IPS-18a (cell line): ENCODE measurements at regions not wholly inside any gene's neighbourhood (a gene's known extent, or its start where the extent isn't known, plus 50 kb on each side); places are given as distances from the start of the nearest gene placed in this dataset.
"Not testable (repeated sequence)": the region's sequence is repeated elsewhere in the genome, so short reads cannot be mapped to it uniquely, and the experiment has no call there.

Experiments
- H3K27ac ChIP-seq: one replicate; pipeline ENCODE4 v1.5.1; 2013; ENCODE audit warnings: low read length
- H3K27me3 ChIP-seq: one replicate; pipeline ENCODE4 v1.6.1; 2013; ENCODE audit warnings: mild to moderate bottlenecking, low read length; ENCODE audit not compliant: control insufficient read depth, insufficient read depth
- H3K36me3 ChIP-seq: one replicate; pipeline ENCODE4 v1.6.1; 2013; ENCODE audit warnings: low read depth, low read length; ENCODE audit not compliant: control insufficient read depth
- H3K4me1 ChIP-seq: one replicate; pipeline ENCODE4 v1.6.1; 2013; ENCODE audit warnings: low read depth, low read length; ENCODE audit not compliant: control insufficient read depth
- H3K4me3 ChIP-seq: one replicate; pipeline ENCODE4 v1.5.1; 2013; ENCODE audit warnings: low read length
- H3K9ac ChIP-seq: one replicate; pipeline ENCODE4 v1.6.1; 2013; ENCODE audit warnings: mild to moderate bottlenecking, low read length, moderate library complexity
- H3K9me3 ChIP-seq: one replicate; pipeline ENCODE4 v1.6.1; 2013; ENCODE audit warnings: low read depth, low read length; ENCODE audit not compliant: control insufficient read depth

DNA sequence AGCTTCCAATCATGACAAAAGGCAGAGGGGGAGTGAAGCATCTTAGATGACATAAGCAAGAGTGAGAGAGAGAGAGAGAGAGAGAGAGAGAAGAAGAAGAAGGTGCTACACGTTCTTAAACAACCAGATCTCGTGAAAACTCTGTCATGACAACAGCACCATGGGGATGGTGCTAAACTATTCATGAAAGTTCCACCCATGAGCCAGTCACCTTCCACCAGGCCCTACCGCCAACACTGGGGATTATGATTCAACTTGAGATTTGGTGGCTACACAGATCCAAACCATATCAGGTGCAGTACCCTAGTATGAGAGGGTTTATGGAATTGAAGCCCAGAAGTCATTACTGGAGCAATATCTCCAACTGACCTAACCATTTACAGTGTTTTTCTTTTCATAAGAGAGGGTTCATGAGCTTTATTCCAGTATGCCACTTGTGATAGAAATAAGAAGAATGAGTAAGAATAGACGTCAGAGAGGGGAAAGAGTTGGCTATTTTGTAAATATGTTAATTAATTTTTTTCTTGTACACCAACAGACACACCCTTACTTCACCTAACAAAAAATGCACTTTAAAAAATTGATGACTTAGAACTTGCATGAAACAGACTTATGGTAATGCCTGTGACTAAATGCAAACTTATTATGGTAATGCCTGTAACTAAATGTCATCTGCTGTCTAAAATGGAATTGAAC lies 680.4 kb upstream of the ITGA1 start:
- no peak overlapping the region for H3K4me3 ChIP-seq
- peaks cover 6% of the 10 kb centered on the region for H3K9me3 ChIP-seq
- no peaks in the 10 kb centered on the region for H3K36me3 ChIP-seq
- H3K9ac ChIP-seq: no peak overlapping the region
- no peaks in the 10 kb centered on the region for H3K4me1 ChIP-seq
- H3K27ac ChIP-seq: no peak overlapping the region
- no peaks in the 10 kb centered on the region for H3K27me3 ChIP-seq

DNA sequence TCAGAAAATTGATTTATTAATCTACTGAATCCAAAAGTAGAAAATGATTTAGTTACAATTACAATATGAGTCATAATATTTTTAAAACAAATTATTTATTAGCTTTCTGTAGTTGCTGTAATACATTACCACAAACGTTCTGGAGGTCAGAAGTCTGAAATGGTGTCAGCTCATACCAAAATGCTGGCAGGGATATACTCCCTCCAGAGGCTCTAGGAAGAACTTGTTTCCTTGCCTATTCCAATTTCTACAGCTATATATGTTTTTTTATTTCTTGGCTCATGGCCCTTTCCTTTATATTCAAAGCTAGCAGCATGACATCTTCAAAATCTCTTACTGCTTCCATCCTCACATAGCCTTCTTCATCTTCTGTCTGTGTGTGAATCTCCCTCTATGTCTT lies 667.9 kb upstream of the ITGA1 start:
- H3K4me3 ChIP-seq: no peak overlapping the region

DNA sequence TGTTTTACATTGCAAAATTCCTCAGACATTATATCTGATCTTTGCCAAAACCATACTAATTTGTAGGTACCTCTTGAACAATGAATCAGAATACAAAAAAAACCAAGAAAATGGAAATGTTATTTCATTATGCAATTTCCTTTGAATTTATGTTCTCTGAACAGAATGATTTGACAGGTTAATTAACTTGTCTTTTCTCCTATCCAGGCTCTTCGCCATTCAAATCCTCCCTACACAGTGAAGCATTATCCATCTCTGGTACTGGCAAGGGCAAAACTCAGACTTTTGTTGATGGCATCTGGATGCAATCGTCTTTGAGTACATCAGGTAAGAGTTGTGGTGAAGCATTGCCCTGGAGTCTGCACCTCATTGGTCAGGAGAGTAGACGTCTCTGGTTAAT lies 655.7 kb upstream of the ITGA1 start:
- no peaks in the 10 kb centered on the region for H3K36me3 ChIP-seq
- no peaks in the 10 kb centered on the region for H3K4me1 ChIP-seq
- H3K4me3 ChIP-seq: no peak overlapping the region
- H3K9ac ChIP-seq: no peak overlapping the region
- H3K27ac ChIP-seq: no peak overlapping the region
- no peaks in the 10 kb centered on the region for H3K9me3 ChIP-seq
- no peaks in the 10 kb centered on the region for H3K27me3 ChIP-seq

More for the DNA sequence above, 667.9 kb upstream of the ITGA1 start:
- Histone ChIP-seq H3K27me3 (no peaks in the 10 kb centered on the region), H3K9me3 (no peaks in the 10 kb centered on the region), H3K27ac (no peak overlapping the region), H3K9ac (no peak overlapping the region), H3K4me1 (peaks cover 9% of the 10 kb centered on the region), H3K36me3 (no peaks in the 10 kb centered on the region)

DNA sequence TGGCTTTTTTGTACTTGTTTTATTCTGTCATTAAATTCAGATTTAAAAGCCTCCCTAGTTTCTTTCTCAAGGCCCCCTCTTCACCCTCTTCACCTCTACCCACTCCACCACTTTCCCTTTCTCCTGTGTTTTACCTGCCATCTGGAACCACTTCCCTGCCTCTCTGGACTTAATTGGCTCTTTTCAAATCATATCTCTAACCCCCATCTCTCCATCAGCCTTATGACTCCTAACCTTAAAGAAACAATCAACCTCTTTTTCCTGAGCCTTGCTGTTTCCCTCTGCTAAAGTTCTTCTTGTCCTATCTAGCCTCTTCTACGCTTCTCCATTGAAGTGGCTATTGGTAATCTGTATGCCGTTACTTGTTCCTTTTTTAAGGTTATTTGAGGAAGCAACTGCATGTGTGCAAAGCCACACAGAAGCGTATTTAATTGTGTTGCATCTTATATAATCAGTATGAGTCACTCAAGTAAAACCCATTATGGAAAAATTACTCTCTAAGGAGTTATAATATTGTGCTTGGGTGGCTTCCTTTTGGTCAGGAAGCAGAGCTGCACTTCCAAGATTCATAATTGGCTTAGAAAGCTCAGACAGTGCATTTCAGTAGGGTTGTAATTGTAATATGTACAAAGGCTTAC lies 653.6 kb upstream of the ITGA1 start:
- H3K27me3 ChIP-seq: no peaks in the 10 kb centered on the region
- H3K4me3 ChIP-seq: no peak overlapping the region
- H3K36me3 ChIP-seq: no peaks in the 10 kb centered on the region
- H3K4me1 ChIP-seq: no peaks in the 10 kb centered on the region
- H3K9ac ChIP-seq: no peak overlapping the region
- H3K27ac ChIP-seq: no peak overlapping the region
- no peaks in the 10 kb centered on the region for H3K9me3 ChIP-seq

DNA sequence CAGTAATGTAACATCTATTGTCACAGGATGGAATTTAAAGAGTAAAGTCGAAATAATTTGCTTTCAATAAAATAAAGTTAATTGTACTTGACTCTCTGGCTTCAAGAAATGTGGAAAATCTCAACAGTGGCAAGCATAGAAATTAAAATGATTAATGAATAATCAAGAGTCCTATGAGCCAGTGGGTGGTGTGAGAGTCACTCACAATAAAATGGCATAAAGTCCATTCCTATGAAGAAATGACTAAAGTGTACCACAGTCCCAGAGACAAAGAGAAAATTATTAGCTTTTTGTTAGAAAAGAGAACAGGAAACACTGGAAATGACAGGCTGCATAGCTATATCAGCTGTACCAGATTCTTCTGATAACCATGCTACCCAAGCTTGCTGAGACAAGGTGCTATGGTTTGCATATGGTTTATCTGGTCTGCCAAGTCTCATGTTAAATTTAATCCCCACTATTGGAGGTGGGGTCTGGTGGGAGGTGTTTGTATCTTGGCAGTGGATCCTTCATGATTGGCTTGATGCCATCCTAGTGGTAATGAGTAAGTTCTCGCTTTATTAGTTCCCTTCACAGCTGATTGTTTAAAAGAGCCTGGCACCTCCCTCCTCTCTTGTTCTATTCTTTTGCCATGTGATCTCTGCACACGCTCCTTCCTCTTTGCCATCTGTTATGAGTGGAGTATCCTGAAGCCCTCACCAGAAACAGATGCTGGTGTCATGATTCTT lies 647.7 kb upstream of the ITGA1 start:
- Histone ChIP-seq H3K36me3 (no peaks in the 10 kb centered on the region), H3K4me3 (no peak overlapping the region), H3K27ac (no peak overlapping the region), H3K9me3 (no peaks in the 10 kb centered on the region), H3K4me1 (no peaks in the 10 kb centered on the region), H3K9ac (no peak overlapping the region), H3K27me3 (no peaks in the 10 kb centered on the region)

DNA sequence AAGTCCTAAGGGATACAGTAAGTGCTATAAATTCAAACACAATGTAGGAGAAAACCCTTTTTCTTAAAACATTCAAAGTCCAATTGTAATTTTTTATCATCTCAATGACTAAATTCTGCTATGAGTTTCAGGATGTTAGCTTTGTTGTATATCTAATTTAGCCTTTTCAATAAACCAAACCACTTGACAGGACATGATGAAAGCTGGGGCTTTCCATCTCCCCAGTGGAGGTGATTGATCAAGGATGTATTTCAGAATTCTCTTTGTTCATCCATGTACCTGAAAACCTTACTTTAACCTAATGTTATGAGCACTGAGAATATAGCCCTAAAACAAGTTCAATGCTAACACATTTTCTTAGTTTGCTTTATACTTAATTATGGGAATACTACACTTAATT lies 639.0 kb upstream of the ITGA1 start:
- Histone ChIP-seq H3K9me3 (no peaks in the 10 kb centered on the region), H3K27me3 (no peaks in the 10 kb centered on the region), H3K4me1 (peaks cover 14% of the 10 kb centered on the region), H3K36me3 (no peaks in the 10 kb centered on the region), H3K4me3 (no peak overlapping the region), H3K9ac (no peak overlapping the region), H3K27ac (no peak overlapping the region)

DNA sequence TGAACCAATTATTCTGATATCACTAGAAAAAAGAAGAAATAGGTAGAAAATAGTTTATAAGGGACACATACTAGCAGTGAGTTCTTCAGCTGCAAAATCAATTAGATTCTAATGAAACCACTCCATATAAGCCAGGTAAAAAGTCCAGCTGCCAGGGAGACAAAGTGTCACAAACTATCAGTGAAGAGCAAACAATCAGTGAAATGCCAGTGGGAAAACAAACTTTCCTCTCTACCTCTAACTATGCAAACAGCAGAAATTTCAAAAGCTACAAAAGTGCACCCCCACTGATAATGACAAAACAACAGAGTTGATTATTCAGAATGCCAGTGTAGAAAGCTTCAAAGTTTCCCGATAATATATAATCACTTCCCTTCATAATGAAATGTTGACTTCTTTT lies 637.2 kb upstream of the ITGA1 start:
- Histone ChIP-seq H3K27me3 (no peaks in the 10 kb centered on the region), H3K4me1 (peaks cover 14% of the 10 kb centered on the region), H3K9ac (no peak overlapping the region), H3K36me3 (no peaks in the 10 kb centered on the region), H3K27ac (no peak overlapping the region), H3K9me3 (no peaks in the 10 kb centered on the region), H3K4me3 (no peak overlapping the region)

DNA sequence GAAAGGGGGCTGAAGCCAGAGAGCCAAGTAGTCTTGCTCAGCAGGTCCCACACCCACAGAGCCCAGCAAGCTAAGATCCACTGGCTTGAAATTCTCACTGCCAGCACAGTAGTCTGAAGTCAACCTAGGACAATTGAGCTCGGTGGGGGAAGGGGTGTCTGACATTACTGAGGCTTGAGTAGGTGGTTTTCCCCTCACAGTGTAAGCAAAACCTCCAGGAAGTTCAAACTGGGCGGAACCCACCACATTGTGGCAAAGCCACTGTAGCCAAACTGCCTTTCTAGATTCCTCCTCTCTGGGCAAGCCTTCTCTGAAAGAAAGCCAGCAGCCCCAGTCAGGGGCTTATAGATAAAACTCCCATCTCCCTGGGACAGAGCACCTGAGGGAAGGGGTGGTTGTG lies 630.9 kb upstream of the ITGA1 start:
- not testable (repeated sequence) for H3K27ac ChIP-seq, H3K4me1 ChIP-seq, H3K9ac ChIP-seq, H3K4me3 ChIP-seq, H3K36me3 ChIP-seq, H3K9me3 ChIP-seq, H3K27me3 ChIP-seq

DNA sequence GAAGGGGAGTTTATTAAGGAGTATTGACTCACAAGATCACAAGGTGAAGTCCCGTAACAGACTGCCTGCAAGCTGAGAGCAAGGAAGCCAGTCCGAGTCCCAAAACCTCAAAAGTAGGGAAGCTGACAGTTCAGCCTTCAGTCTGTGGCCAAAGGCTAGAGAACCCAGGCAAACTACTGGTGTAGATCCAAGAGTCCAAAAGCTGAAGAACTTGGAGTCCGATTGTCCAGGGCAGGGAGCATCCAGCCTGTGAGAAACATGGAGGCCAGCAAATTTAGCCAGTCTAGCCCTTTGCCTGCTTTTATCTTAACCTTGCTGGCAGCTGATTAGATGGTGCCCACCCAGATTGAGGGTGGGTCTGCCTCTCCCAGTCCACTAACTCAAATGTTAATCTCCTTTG lies 621.9 kb upstream of the ITGA1 start:
- H3K4me1 ChIP-seq, H3K4me3 ChIP-seq, H3K27me3 ChIP-seq, H3K27ac ChIP-seq, H3K36me3 ChIP-seq, H3K9ac ChIP-seq, H3K9me3 ChIP-seq: not testable (repeated sequence)

DNA sequence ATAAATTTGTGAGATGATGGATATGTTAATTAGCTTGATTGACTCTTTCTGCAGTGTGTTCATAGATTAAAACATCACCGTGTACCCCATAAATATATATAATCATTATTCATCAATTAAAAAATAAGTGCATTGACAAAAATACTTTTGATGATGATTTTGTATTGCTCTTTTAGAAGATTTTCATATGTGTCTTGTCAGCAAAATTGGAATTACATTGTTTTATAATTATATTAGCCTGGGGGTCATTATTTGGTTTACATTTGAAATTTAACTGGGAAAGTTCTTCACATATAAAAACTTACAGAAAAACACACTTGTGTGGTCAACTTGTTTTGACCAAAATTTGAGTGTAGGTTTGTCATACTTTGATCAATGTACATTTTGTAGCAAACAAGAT lies 614.6 kb upstream of the ITGA1 start:
- H3K9ac ChIP-seq: no peak overlapping the region
- no peaks in the 10 kb centered on the region for H3K9me3 ChIP-seq
- no peak overlapping the region for H3K4me3 ChIP-seq
- H3K4me1 ChIP-seq: no peaks in the 10 kb centered on the region
- no peak overlapping the region for H3K27ac ChIP-seq
- H3K27me3 ChIP-seq: no peaks in the 10 kb centered on the region
- H3K36me3 ChIP-seq: no peaks in the 10 kb centered on the region

DNA sequence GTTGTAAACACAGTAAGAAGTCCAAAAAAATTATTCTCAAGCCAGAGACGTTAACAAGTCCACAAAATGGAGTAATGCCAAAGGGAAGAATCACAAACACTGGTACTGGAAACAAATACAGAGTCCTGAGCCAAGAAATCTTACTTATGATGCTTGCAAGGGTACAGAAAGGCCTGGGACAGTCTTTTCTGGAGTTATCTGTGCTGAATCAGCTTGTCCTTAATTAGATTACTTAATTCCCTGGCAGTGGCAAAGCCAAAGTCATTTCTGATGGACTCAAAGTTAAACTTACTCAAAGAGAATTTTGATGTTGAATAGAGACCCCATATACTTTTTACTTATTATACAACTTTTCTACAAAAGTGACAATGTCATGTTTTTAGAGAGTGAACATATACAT lies 610.5 kb upstream of the ITGA1 start:
- Histone ChIP-seq H3K4me1 (no peaks in the 10 kb centered on the region), H3K36me3 (no peaks in the 10 kb centered on the region), H3K4me3 (no peak overlapping the region), H3K27me3 (no peaks in the 10 kb centered on the region), H3K9ac (no peak overlapping the region), H3K9me3 (no peaks in the 10 kb centered on the region), H3K27ac (no peak overlapping the region)

DNA sequence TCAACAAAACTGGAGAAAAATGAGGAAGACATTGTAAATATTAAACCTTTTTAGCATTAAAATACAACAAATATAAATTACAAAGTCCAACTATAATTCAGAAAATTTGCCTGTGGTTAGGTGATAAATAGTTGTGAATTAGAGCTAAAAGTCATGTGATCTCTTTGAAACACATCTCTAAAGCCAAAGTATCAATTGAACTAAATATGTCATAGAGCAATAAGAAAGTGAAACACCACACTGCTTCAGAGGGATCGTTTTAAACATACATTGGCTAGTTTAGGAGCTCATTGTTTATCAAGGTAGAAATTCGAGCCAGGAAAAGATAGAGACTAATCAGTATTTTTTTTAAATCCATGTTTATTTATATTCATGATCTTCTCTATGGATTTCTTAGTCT lies 606.3 kb upstream of the ITGA1 start:
- Histone ChIP-seq H3K27me3 (no peaks in the 10 kb centered on the region), H3K9ac (no peak overlapping the region), H3K27ac (no peak overlapping the region), H3K4me1 (no peaks in the 10 kb centered on the region), H3K36me3 (no peaks in the 10 kb centered on the region), H3K4me3 (no peak overlapping the region), H3K9me3 (no peaks in the 10 kb centered on the region)
